Peyer's patch (tissue), 4 donors: ENCODE measurements at regions not wholly inside any gene's neighbourhood (a gene's known extent, or its start where the extent isn't known, plus 50 kb on each side); places are given as distances from the start of the nearest gene placed in this dataset.

ENCODE experiments used
- CTCF ChIP-seq, 6 experiments: fragments of 450-650 bp in 4 of 6; fragments of 200-600 bp in 2 of 6; sonication (generic) in 1 of 6; IDR thresholded peaks; one replicate each; pipeline ENCODE4 v1.5.1; 2017 to 2019; ENCODE audit warnings: antibody characterized with exemption in 6 of 6, mild to moderate bottlenecking in 3 of 6, moderate library complexity in 1 of 6
- POLR2A ChIP-seq, 2 donors: fragments of 450-650 bp; IDR thresholded peaks; one replicate each; pipeline ENCODE4 v1.5.1; 2017; ENCODE audit warnings: antibody characterized with exemption in 2 of 2, mild to moderate bottlenecking in 2 of 2, moderate library complexity in 2 of 2

- TF ChIP-seq POLR2A (IDR thresholded peaks at IDR 0.05) (no peak), CTCF (IDR thresholded peaks at IDR 0.05) (no peak)
Observed at GRCh38 chrX:39137363-39137954, 336.2 kb downstream of the MID1IP1 start.
